Adrenal gland (tissue), 9 donors: ENCODE measurements at regions not wholly inside any gene's neighbourhood (a gene's known extent, or its start where the extent isn't known, plus 50 kb on each side); places are given as distances from the start of the nearest gene placed in this dataset.

Experiments used
- DNase-seq, 7 donors: peaks; one replicate each; pipeline ENCODE4 v3.0.0-alpha.2; 2019 to 2020
- H3K27ac ChIP-seq, 5 donors: fragments of 200-600 bp; sonication (generic) in 4 of 5; 1 replicate in 3 of 5; 2 replicates in 2 of 5; pipeline versions ENCODE4 v1.5.1 to v1.8.0; 2016 to 2020; ENCODE audit warnings: mild to moderate bottlenecking in 1 of 5
- H3K27me3 ChIP-seq: fragments of 200-600 bp; 2 replicates; pipeline ENCODE4 v1.8.0; 2021
- H3K36me3 ChIP-seq, 2 donors: fragments of 200-600 bp; replicated peaks in 1 of 2; 1 replicate in 1 of 2; 2 replicates in 1 of 2; pipeline versions ENCODE4 v1.5.1 to v1.8.0; 2018 to 2022
- H3K4me1 ChIP-seq, 2 donors: fragments of 200-600 bp; replicated peaks in 1 of 2; 1 replicate in 1 of 2; 2 replicates in 1 of 2; pipeline versions ENCODE4 v1.5.1 to v1.8.0; 2018 to 2021
- H3K4me3 ChIP-seq, 4 donors: fragments of 200-600 bp; sonication (generic) in 3 of 4; one replicate each; pipeline ENCODE4 v1.5.1; 2016 to 2018
- H3K9me3 ChIP-seq, 3 donors: fragments of 200-600 bp; sonication (generic) in 1 of 3; replicated peaks in 1 of 3; 1 replicate in 2 of 3; 2 replicates in 1 of 3; pipeline versions ENCODE4 v1.5.1 to v1.8.0; 2016 to 2021
- POLR2A ChIP-seq, 2 donors: fragments of 450-650 bp; IDR thresholded peaks; one replicate each; pipeline ENCODE4 v1.6.1; 2017; ENCODE audit warnings: antibody characterized with exemption in 2 of 2, mild to moderate bottlenecking in 2 of 2, moderate library complexity in 1 of 2
- WGBS, 4 donors: extraction: QIAGEN DNeasy Blood & Tissue Kit in 2 of 4; methylation state at CpG; one replicate each; pipeline versions ENCODE4 v1.1.5 to v1.1.7; 2013 to 2017; 5-methylcytosine and 5-hydroxymethylcytosine counted together
- intact Hi-C, 2 donors: fragments of 100-400 bp; cut with DNase I; formaldehyde crosslinking; loops; one replicate each; pipeline versions ENCODE4 v1.14.1 to v1.15.0; 2022 to 2023
- TF ChIP-seq, protein P1 (sequence below), 6 experiments: fragments of 450-650 bp in 4 of 6; fragments of 200-600 bp in 2 of 6; sonication (generic) in 1 of 6; IDR thresholded peaks; 1 replicate in 5 of 6; 2 replicates in 1 of 6; pipeline versions ENCODE4 v1.5.1 to v1.8.0; 2016 to 2021; ENCODE audit warnings: antibody characterized with exemption in 6 of 6, mild to moderate bottlenecking in 2 of 6, moderate library complexity in 1 of 6
- donor health status: healthy with polysubstance abuse.
- donor health status: Bipolar disorder and iron deficiency.
- donor health status: DM: yes; HTN: yes; CAD: no.
- donor health status: DM: no; HTN: no; CAD: no.
- donor health status: DM: no; HTN: no; CAD: no.

DNA sequence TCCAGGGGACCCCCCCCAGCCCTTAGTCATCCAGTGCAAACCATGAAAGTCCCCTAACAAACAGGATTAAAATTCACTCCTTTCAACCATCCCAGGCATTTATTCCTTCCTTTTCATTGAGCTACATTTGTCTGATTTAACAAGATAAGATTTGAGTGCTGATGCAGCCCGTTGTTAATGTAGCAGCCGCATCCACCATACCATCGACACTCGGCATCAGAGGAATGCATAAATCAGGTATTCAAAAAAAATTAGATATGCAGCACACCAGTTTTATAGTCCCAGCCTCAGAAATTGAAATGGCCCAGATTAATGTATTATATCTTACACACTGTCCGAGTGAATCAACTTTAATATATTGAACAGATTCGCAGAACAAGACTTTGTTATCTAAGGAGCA lies 676.5 kb upstream of the FANCL start:
- no peak for TF ChIP-seq POLR2A (IDR thresholded peaks at IDR 0.05)
- TF ChIP-seq, protein P1, sequence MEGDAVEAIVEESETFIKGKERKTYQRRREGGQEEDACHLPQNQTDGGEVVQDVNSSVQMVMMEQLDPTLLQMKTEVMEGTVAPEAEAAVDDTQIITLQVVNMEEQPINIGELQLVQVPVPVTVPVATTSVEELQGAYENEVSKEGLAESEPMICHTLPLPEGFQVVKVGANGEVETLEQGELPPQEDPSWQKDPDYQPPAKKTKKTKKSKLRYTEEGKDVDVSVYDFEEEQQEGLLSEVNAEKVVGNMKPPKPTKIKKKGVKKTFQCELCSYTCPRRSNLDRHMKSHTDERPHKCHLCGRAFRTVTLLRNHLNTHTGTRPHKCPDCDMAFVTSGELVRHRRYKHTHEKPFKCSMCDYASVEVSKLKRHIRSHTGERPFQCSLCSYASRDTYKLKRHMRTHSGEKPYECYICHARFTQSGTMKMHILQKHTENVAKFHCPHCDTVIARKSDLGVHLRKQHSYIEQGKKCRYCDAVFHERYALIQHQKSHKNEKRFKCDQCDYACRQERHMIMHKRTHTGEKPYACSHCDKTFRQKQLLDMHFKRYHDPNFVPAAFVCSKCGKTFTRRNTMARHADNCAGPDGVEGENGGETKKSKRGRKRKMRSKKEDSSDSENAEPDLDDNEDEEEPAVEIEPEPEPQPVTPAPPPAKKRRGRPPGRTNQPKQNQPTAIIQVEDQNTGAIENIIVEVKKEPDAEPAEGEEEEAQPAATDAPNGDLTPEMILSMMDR (IDR thresholded peaks at IDR 0.05) = no peak
- WGBS, 4 donors = 81 to 89% (median 83%) methylated on average over 6 of the region's 6 CpGs
- no peak for DNase-seq

DNA sequence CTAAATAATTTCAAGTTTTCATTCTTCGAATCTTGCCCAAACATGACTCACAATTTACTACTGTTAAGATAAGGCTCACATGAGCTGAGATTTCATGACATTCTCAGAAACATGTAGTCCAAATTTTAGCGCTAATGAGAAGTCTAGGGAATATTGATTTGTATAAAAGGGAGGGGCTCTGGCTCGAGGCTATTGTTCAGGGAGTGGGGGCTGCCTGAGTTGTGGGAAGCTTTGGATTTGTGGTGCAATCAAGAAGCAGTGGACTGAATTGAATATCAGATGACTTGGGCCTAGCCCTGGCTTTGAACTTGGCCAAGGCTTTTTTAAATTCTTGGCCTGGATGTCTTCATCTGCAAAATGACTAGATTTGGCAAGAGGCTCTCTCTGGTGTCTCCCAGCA lies 674.9 kb upstream of the FANCL start:
- Histone ChIP-seq H3K36me3 (no peaks in the 10 kb centered on the region), H3K4me1 (no peaks in the 10 kb centered on the region), H3K9me3 (no peaks in the 10 kb centered on the region), H3K4me3 (no peak overlapping the region), H3K27ac (no peak overlapping the region), H3K27me3 (no peaks in the 10 kb centered on the region)
- intact Hi-C loops = no loop called here
- WGBS, 4 donors = 57 to 71% (median 64%) methylated on average over 3 of the region's 3 CpGs
- TF ChIP-seq, protein P1 (IDR thresholded peaks at IDR 0.05) = no peak
- TF ChIP-seq POLR2A (IDR thresholded peaks at IDR 0.05) = no peak
- DNase-seq = no peak

More for the DNA sequence above, 676.5 kb upstream of the FANCL start:
- H3K36me3 ChIP-seq = no peaks in the 10 kb centered on the region
- H3K9me3 ChIP-seq = no peaks in the 10 kb centered on the region
- H3K4me1 ChIP-seq = no peaks in the 10 kb centered on the region
- H3K4me3 ChIP-seq = no peak overlapping the region
- H3K27me3 ChIP-seq = no peaks in the 10 kb centered on the region
- no peak overlapping the region for H3K27ac ChIP-seq
- intact Hi-C loops = no loop called here

DNA sequence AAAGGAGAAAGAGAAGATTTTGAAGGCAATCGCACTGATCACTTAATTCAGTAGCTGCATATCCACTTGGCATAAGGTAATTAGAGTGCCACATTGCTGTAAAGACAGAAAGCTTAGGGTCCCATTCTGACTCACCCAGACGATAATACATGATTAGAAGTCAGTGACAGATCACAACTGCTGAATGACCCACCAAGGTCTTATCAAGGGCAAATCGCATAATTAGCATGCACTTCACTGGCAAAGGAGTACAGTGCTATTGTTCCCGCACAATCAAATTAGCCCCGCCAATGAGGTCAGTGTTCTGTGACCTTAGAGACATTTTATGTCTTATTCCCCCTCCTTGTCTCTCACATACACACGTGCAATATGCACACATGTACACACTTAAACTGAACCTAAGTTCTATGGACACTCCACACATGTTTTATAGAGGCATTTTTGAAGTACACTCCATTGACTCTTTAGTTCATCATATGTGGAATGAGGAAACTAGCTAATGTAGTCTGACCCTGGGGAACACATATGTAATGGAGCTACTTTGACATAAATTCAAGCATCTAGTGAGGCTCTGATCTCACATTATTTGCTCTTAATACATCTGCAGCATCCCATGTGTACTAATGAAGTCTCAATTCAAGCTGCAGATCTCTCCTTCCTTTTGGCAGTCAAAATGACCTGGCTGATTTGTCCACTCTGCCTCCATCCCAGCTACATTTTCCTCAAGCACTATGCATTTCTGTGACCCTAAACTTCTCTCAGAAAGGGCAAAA lies 673.8 kb upstream of the FANCL start:
- WGBS, 4 donors = 66 to 84% (median 77%) methylated on average over 6 of the region's 6 CpGs
- no peak for DNase-seq
- intact Hi-C loops = no loop called here
- Histone ChIP-seq H3K9me3 (no peaks in the 10 kb centered on the region), H3K4me1 (no peaks in the 10 kb centered on the region), H3K27ac (no peak overlapping the region), H3K27me3 (no peaks in the 10 kb centered on the region), H3K36me3 (no peaks in the 10 kb centered on the region), H3K4me3 (no peak overlapping the region)
- TF ChIP-seq, protein P1 (IDR thresholded peaks at IDR 0.05) = no peak
- no peak for TF ChIP-seq POLR2A (IDR thresholded peaks at IDR 0.05)

DNA sequence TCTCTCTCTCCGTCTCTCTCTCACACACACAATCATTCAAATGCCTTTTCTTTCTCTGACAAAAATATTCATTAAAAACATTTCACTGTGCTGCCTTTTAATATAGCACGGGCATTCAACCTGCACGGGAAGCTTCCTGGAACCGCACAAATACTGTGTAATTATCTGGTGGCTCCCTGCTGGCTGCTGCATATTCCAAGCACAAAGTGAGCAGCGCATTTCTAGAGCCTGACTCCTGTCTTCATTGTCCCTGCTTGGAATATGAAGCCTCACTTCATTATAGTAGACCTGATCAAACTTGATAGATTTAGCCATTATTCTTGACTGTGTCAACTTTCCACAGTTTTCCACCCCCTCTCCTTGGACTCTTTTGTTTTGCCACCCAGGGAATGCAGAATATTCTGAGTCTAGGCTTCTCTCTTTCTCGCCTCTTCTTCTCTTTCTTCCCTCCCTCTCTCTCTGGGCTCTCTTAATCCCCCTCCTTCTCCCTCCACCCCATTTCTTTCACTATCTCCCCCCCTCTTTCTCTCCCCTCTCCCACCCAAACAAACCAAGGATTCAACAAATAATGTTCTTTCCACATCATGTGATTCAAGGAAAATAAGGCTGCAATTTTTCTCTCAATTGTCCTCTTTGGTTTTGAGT lies 672.1 kb upstream of the FANCL start:
- 73 to 87% (median 75%) methylated on average over 6 of the region's 6 CpGs for WGBS, 4 donors
- H3K36me3 ChIP-seq = no peaks in the 10 kb centered on the region
- H3K27me3 ChIP-seq = no peaks in the 10 kb centered on the region

More for the DNA sequence above, 672.1 kb upstream of the FANCL start:
- intact Hi-C loops = no loop called here
- no peak overlapping the region for H3K27ac ChIP-seq
- no peak for DNase-seq
- no peaks in the 10 kb centered on the region for H3K9me3 ChIP-seq
- H3K4me1 ChIP-seq = no peaks in the 10 kb centered on the region
- no peak overlapping the region for H3K4me3 ChIP-seq
- TF ChIP-seq, protein P1 (IDR thresholded peaks at IDR 0.05) = no peak
- TF ChIP-seq POLR2A (IDR thresholded peaks at IDR 0.05) = no peak
